Fibroblast of pulmonary artery (primary cell): ENCODE measurements at regions not wholly inside any gene's neighbourhood (a gene's known extent, or its start where the extent isn't known, plus 50 kb on each side); places are given as distances from the start of the nearest gene placed in this dataset.
A peak's percentile ranks its signal among the peaks of the same experiment; 100 is the strongest.

Source experiments
- DNase-seq: peaks from one replicate; pipeline ENCODE4 v3.0.0-alpha.2; 2010; ENCODE audit warnings: low read depth
- H3K4me3 ChIP-seq: replicated peaks from 2 replicates; pipeline ENCODE4 v1.5.1; 2011; ENCODE audit warnings: low read depth, mild to moderate bottlenecking, control low read depth, low read length, moderate library complexity
- CTCF ChIP-seq: IDR thresholded peaks from 2 replicates; pipeline ENCODE4 v1.5.1; 2011; ENCODE audit warnings: mild to moderate bottlenecking, control low read depth, low read length, inconsistent platforms; ENCODE audit errors: missing control alignments

DNA sequence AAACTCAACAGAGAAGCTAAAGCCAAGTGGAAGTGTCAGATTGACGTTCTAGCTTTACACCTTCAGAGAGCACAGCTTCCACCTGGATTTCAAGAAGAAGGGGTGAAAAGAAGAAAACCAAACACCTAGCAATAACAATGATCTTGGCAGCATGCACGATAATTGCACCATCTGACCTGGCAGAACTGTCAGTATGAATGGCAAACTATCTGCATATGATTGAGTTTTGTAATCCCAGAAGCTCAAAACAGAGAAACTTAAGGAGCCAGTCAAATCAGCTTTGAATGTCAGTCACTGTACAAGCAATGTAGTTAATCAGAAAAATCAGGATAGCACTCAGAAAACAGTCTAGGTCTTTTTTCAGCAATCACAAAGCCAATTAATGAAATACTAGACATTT, 427.1 kb downstream of the ZFHX3 start:
- no peak for TF ChIP-seq CTCF
- H3K4me3 ChIP-seq = no peak overlapping the region
- no peak for DNase-seq

DNA sequence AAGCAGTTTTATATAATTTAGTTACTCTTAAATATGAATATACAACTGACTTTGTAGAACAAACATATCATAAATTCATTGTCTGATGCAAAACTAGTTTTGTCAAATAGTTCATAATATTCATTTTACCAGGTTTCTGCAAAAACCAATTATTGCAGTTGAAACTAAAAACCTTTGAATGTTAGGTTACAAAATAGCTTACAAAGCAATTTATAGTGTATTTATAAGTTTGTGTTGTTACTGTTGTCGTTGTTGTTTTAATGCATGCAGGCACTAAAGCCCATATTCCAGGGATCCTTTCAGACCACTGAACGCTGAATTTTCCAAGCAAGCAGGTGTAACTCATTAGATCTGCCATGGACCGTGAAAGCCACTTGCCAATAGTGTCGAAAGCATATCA, 427.6 kb downstream of the ZFHX3 start:
- no peak overlapping the region for H3K4me3 ChIP-seq
- DNase-seq = no peak
- no peak for TF ChIP-seq CTCF

DNA sequence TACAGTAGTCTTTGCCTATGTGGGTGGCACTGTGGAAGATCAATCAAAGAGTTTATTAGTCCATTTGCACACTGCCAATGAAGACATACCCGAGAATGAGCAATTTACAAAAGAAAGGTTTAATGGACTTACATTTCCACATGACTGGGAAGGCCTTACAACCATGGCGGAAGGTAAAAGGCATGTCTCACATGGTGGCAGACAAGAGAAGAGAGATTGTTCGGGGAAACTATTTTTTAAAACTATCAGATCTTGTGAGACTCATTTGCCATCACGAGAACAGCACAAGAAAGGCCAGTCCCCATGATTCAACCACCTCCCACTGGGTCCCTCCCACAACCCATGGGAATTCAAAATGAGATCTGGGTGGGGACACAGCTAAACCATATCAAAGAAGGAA, 432.1 kb downstream of the ZFHX3 start:
- no peak for DNase-seq
- no peak for TF ChIP-seq CTCF
- H3K4me3 ChIP-seq = no peak overlapping the region

- H3K4me3 ChIP-seq = no peak overlapping the region
- no peak for DNase-seq
- TF ChIP-seq CTCF = no peak
Measured at GRCh38 chr16:72612718-72613117, 435.2 kb downstream of the ZFHX3 start.

- DNase-seq = peak; percentile 15
- no peak overlapping the region for H3K4me3 ChIP-seq
- TF ChIP-seq CTCF = no peak
Measured at GRCh38 chr16:72612256-72612655, 435.7 kb downstream of the ZFHX3 start.

DNA sequence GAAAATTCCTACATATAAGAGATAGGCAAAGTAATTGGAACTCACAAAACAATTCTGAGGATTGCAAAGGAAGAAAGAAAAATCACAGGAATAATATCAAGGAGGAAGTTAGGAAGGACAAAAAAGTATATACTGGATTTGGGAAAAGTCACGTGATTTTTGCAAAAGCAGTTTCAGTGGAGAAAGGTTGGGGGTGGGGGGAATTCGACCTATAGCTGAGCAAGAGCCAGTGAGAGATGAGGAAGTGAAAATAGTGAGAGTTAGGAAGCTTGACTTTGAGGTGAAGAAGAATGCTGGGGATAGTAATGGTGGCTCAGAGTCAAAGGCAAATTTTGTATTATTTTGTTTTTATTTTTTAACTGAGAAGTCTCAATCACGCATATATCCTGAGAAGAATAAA, 438.0 kb upstream of the PMFBP1 start:
- no peak for TF ChIP-seq CTCF
- no peak for DNase-seq
- H3K4me3 ChIP-seq = no peak overlapping the region

- DNase-seq = no peak
- no peak for TF ChIP-seq CTCF
Measured at GRCh38 chr16:72609066-72609465, 437.1 kb upstream of the PMFBP1 start.

More at GRCh38 chr16:72609066-72609465, 437.1 kb upstream of the PMFBP1 start:
- no peak overlapping the region for H3K4me3 ChIP-seq
